HEK293 (cell line): ENCODE measurements at regions not wholly inside any gene's neighbourhood (a gene's known extent, or its start where the extent isn't known, plus 50 kb on each side); places are given as distances from the start of the nearest gene placed in this dataset.

Experiments used
- CTCF ChIA-PET: fragments of 350-600 bp; formaldehyde crosslinking; extraction: SDS; loops from one replicate; lab custom pipeline; 2021; ENCODE audit warnings: antibody characterized with exemption; lab: Yijun Ruan, JAX
- POLR2A ChIA-PET: fragments of 300-600 bp; formaldehyde crosslinking; extraction: SDS; loops from one replicate; lab custom pipeline; 2020; ENCODE audit warnings: antibody characterized with exemption, inconsistent platforms; lab: Yijun Ruan, JAX
- H3K27ac ChIP-seq: fragments of 200-500 bp; sonication (Bioruptor generic); 2 replicates; pipeline ENCODE4 v1.5.1; 2014; ENCODE audit warnings: low read depth, low read length, control low read depth, inconsistent platforms; ENCODE audit errors: extremely low read depth
- H3K36me3 ChIP-seq, 2 experiments: fragments of 200-500 bp in 1 of 2; sonication (Bioruptor generic) in 1 of 2; 1 replicate in 1 of 2; 2 replicates in 1 of 2; pipeline ENCODE4 v1.5.1; 2014 to 2017; ENCODE audit warnings: inconsistent platforms in 2 of 2, low read length in 2 of 2; ENCODE audit not compliant: control insufficient read depth in 2 of 2, insufficient read depth in 1 of 2
- H3K4me1 ChIP-seq: fragments of 200-500 bp; sonication (Bioruptor generic); 2 replicates; pipeline ENCODE4 v1.5.1; 2014; ENCODE audit warnings: mild to moderate bottlenecking, low read length, inconsistent platforms; ENCODE audit not compliant: control insufficient read depth, insufficient read depth
- H3K4me3 ChIP-seq: 2 replicates; pipeline ENCODE4 v1.5.1; 2011; ENCODE audit warnings: low read depth, mild to moderate bottlenecking, control low read depth, low read length, moderate library complexity
- H3K9me3 ChIP-seq: fragments of 200-500 bp; sonication (Bioruptor generic); 2 replicates; pipeline ENCODE4 v1.5.1; 2014; ENCODE audit warnings: low read depth, low read length, inconsistent platforms; ENCODE audit not compliant: control insufficient read depth, insufficient read depth
- AEBP2 ChIP-seq: fragments of 450-650 bp; formaldehyde crosslinking; IDR thresholded peaks from 2 replicates; pipeline ENCODE4 v1.5.1; 2016; ENCODE audit warnings: missing biosample characterization, missing genetic modification characterization, borderline replicate concordance
- ELK4 ChIP-seq: IDR thresholded peaks from 2 replicates; pipeline ENCODE4 v1.6.1; 2011; ENCODE audit warnings: mild to moderate bottlenecking, low read depth, low read length, borderline replicate concordance
- KLF8 ChIP-seq: fragments of 450-650 bp; formaldehyde crosslinking; IDR thresholded peaks from 2 replicates; pipeline ENCODE4 v1.5.1; 2016; ENCODE audit warnings: missing biosample characterization, missing genetic modification characterization
- MEIS1 ChIP-seq: sonication (generic); formaldehyde crosslinking; IDR thresholded peaks from 2 replicates; pipeline ENCODE4 v1.8.1; 2022; ENCODE audit warnings: missing genetic modification reagents, mild to moderate bottlenecking, borderline replicate concordance
- SCRT2 ChIP-seq: fragments of 450-650 bp; formaldehyde crosslinking; IDR thresholded peaks from 2 replicates; pipeline ENCODE4 v1.5.1; 2016; ENCODE audit warnings: missing biosample characterization, missing genetic modification characterization
- ZBTB11 ChIP-seq: fragments of 450-650 bp; formaldehyde crosslinking; conservative IDR thresholded peaks from 2 replicates; pipeline ENCODE4 v1.5.1; 2016; ENCODE audit warnings: low read depth, missing biosample characterization, missing genetic modification characterization
- ZNF132 ChIP-seq: fragments of 450-650 bp; formaldehyde crosslinking; IDR thresholded peaks from 2 replicates; pipeline ENCODE4 v1.5.1; 2017; ENCODE audit warnings: missing biosample characterization, missing genetic modification characterization, borderline replicate concordance
- ZNF138 ChIP-seq: fragments of 450-650 bp; formaldehyde crosslinking; IDR thresholded peaks from 2 replicates; pipeline ENCODE4 v1.5.1; 2016; ENCODE audit warnings: missing biosample characterization, missing genetic modification characterization, borderline replicate concordance
- ZNF140 ChIP-seq: fragments of 450-650 bp; formaldehyde crosslinking; IDR thresholded peaks from 2 replicates; pipeline ENCODE4 v1.5.1; 2016; ENCODE audit warnings: missing biosample characterization, missing genetic modification characterization
- ZNF169 ChIP-seq: fragments of 450-650 bp; formaldehyde crosslinking; IDR thresholded peaks from 2 replicates; pipeline ENCODE4 v1.5.1; 2016; ENCODE audit warnings: missing biosample characterization, missing genetic modification characterization
- ZNF2 ChIP-seq: fragments of 450-650 bp; formaldehyde crosslinking; IDR thresholded peaks from 2 replicates; pipeline ENCODE4 v1.5.1; 2016; ENCODE audit warnings: missing biosample characterization, missing genetic modification characterization
- ZNF350 ChIP-seq: fragments of 450-650 bp; formaldehyde crosslinking; IDR thresholded peaks from 2 replicates; pipeline ENCODE4 v1.5.0; 2017; ENCODE audit warnings: missing biosample characterization, mild to moderate bottlenecking, missing genetic modification characterization
- ZNF488 ChIP-seq: fragments of 450-650 bp; formaldehyde crosslinking; IDR thresholded peaks from 2 replicates; pipeline ENCODE4 v1.5.1; 2016; ENCODE audit warnings: missing biosample characterization, missing genetic modification characterization
- ZNF555 ChIP-seq: fragments of 450-650 bp; formaldehyde crosslinking; conservative IDR thresholded peaks from 2 replicates; pipeline ENCODE4 v1.5.1; 2017; ENCODE audit warnings: missing biosample characterization, mild to moderate bottlenecking, missing genetic modification characterization, inconsistent platforms
- ZNF639 ChIP-seq: fragments of 450-650 bp; formaldehyde crosslinking; IDR thresholded peaks from 2 replicates; pipeline ENCODE4 v1.5.1; 2016; ENCODE audit warnings: missing biosample characterization, missing genetic modification characterization
- ZNF658 ChIP-seq: fragments of 450-650 bp; formaldehyde crosslinking; IDR thresholded peaks from 2 replicates; pipeline ENCODE4; 2016; ENCODE audit warnings: missing biosample characterization, missing genetic modification characterization
- ZNF830 ChIP-seq: fragments of 450-650 bp; IDR thresholded peaks from 2 replicates; pipeline ENCODE4 v1.5.0; 2018; ENCODE audit warnings: missing biosample characterization, missing genetic modification characterization, low read depth, mild to moderate bottlenecking, moderate library complexity
- ZNF837 ChIP-seq: fragments of 450-650 bp; formaldehyde crosslinking; IDR thresholded peaks from 2 replicates; pipeline ENCODE4 v1.5.1; 2016; ENCODE audit warnings: missing biosample characterization, missing genetic modification characterization

DNA sequence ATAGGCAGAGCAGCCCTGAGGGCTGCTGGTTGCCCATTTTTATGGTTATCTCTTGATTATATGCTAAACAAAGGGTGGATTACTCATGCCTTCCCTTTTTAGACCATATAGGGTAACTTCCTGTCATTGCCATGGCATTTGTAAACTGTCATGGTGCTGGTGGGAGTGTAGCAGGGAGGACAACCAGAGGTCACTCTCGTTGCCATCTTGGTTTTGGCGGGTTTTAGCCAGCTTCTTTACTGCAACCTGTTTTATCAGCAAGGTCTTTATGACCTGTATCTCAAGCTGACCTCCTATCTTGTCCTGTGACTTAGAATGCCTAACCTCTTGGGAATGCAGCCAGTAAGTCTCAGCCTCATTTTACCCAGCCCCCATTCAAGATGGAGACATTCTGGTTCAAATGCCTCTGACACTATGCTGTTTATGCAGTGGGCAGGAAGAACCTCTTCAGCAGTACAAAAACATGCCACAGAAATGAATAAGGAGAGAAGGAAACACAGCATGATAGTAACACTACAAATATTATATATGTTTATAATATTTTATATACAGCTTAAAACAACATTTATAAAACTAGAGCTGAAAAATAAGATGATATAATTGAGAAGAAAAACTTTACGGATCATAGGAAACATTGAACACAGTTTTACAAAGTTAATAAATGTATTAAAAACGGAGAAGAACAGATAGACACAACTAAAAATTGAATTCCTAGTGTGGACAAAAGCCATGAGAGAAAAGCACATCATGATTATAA, 58.9 kb upstream of the SAMD5 start:
- TF ChIP-seq ZBTB11 (tag by site-specific recombination) (no peak), ZNF830 (no peak), ZNF639 (no peak), ZNF555 (tag by site-specific recombination) (no peak), SCRT2 (tag by site-specific recombination) (no peak), ZNF169 (tag by site-specific recombination) (no peak), MEIS1 (CRISPR knock-in tag) (no peak), ZNF2 (no peak), AEBP2 (tag by site-specific recombination) (no peak), ZNF488 (tag by site-specific recombination) (no peak), KLF8 (tag by site-specific recombination) (no peak), ZNF350 (tag by site-specific recombination) (no peak), ZNF132 (tag by site-specific recombination) (no peak), ELK4 (no peak), ZNF837 (tag by site-specific recombination) (no peak), ZNF138 (no peak)
- no peaks in the 10 kb centered on the region for H3K4me1 ChIP-seq
- H3K36me3 ChIP-seq: no peaks in the 10 kb centered on the region
- POLR2A ChIA-PET: no interaction called here
- H3K27ac ChIP-seq: no peak overlapping the region
- no peak overlapping the region for H3K4me3 ChIP-seq
- no peaks in the 10 kb centered on the region for H3K9me3 ChIP-seq
- CTCF ChIA-PET: interaction anchor here (0.6 kb wide), 1 partner anchor 19 kb away, joined by 3 read pairs; no protein-coding TSS in a partner anchor

- no peaks in the 10 kb centered on the region for H3K4me1 ChIP-seq
- H3K36me3 ChIP-seq: no peaks in the 10 kb centered on the region
- no peaks in the 10 kb centered on the region for H3K9me3 ChIP-seq
- H3K4me3 ChIP-seq: no peak overlapping the region
- H3K27ac ChIP-seq: no peak overlapping the region
- CTCF ChIA-PET: interaction anchor here (0.7 kb wide), 1 partner anchor 669 kb away, joined by 4 read pairs; no protein-coding TSS in a partner anchor
- TF ChIP-seq ZNF140 (tag by site-specific recombination) (no peak), ZBTB11 (tag by site-specific recombination) (no peak), ZNF658 (tag by site-specific recombination) (no peak)
- POLR2A ChIA-PET: no interaction called here
These were observed 55.1 kb upstream of the SAMD5 start for GRCh38 chr6:147453361-147453760.
